LNCAP (cell line): ENCODE measurements at regions not wholly inside any gene's neighbourhood (a gene's known extent, or its start where the extent isn't known, plus 50 kb on each side); places are given as distances from the start of the nearest gene placed in this dataset.

ENCODE experiments used
- CTCF ChIP-seq: fragments of 450-650 bp; IDR thresholded peaks from 2 replicates; pipeline ENCODE4 v1.5.1; 2017; ENCODE audit warnings: mild to moderate bottlenecking

- TF ChIP-seq CTCF: no peak
These were observed 60.3 kb downstream of the AVPR1A start for GRCh38 chr12:63090716-63091115.

- TF ChIP-seq CTCF: no peak
These were observed 64.7 kb downstream of the AVPR1A start for GRCh38 chr12:63086149-63086915.

- no peak for TF ChIP-seq CTCF
These were observed 65.9 kb downstream of the AVPR1A start for GRCh38 chr12:63085120-63085519.

- TF ChIP-seq CTCF: no peak
These were observed 66.5 kb downstream of the AVPR1A start for GRCh38 chr12:63084501-63084900.

GRCh38 chr12:63083046-63083445 lies 68.0 kb downstream of the AVPR1A start:
- TF ChIP-seq CTCF: no peak

GRCh38 chr12:63079791-63080502 lies 71.1 kb downstream of the AVPR1A start:
- TF ChIP-seq CTCF: no peak

- TF ChIP-seq CTCF: no peak
These were observed 72.1 kb downstream of the AVPR1A start for GRCh38 chr12:63078906-63079305.
